Loucy (cell line): ENCODE measurements at regions not wholly inside any gene's neighbourhood (a gene's known extent, or its start where the extent isn't known, plus 50 kb on each side); places are given as distances from the start of the nearest gene placed in this dataset.

Experiments
- H2AFZ ChIP-seq: fragments of 200-600 bp; sonication (generic); 2 replicates; pipeline ENCODE4 v1.6.0; 2016; ENCODE audit warnings: antibody characterized with exemption, mild to moderate bottlenecking, low read length, moderate library complexity
- H3F3A ChIP-seq: fragments of 200-600 bp; 2 replicates; pipeline ENCODE4 v1.6.0; 2016; ENCODE audit warnings: antibody characterized with exemption, low read depth, mild to moderate bottlenecking
- H3K27me3 ChIP-seq: fragments of 200-600 bp; sonication (generic); 2 replicates; pipeline ENCODE4 v1.6.1; 2014; ENCODE audit warnings: low read length, mild to moderate bottlenecking; ENCODE audit not compliant: insufficient read depth, poor library complexity, severe bottlenecking
- H3K36me3 ChIP-seq: fragments of 200-600 bp; sonication (generic); 2 replicates; pipeline ENCODE4 v1.6.1; 2016; ENCODE audit warnings: low read length; ENCODE audit not compliant: insufficient read depth
- H3K4me1 ChIP-seq: fragments of 200-600 bp; sonication (generic); 2 replicates; pipeline ENCODE4 v1.5.1; 2014; ENCODE audit warnings: low read length, mild to moderate bottlenecking; ENCODE audit not compliant: insufficient read depth, poor library complexity, severe bottlenecking
- H3K4me2 ChIP-seq: fragments of 200-600 bp; sonication (generic); 2 replicates; pipeline ENCODE4 v1.6.0; 2014; ENCODE audit warnings: antibody characterized with exemption, low read length, low read depth, mild to moderate bottlenecking; ENCODE audit not compliant: poor library complexity, severe bottlenecking
- H3K4me3 ChIP-seq: fragments of 200-600 bp; sonication (generic); 2 replicates; pipeline ENCODE4 v1.5.1; 2014; ENCODE audit warnings: low read length, mild to moderate bottlenecking, mixed read lengths; ENCODE audit not compliant: poor library complexity, severe bottlenecking
- H3K79me2 ChIP-seq: fragments of 200-600 bp; sonication (generic); 2 replicates; pipeline ENCODE4 v1.6.1; 2014; ENCODE audit warnings: low read length; ENCODE audit not compliant: insufficient read depth
- H3K9ac ChIP-seq: fragments of 200-600 bp; sonication (generic); 2 replicates; pipeline ENCODE4 v1.6.0; 2014; ENCODE audit warnings: mild to moderate bottlenecking, low read depth, low read length, moderate library complexity; ENCODE audit not compliant: poor library complexity, severe bottlenecking
- H3K9me2 ChIP-seq: fragments of 200-600 bp; sonication (generic); replicated peaks from 2 replicates; pipeline ENCODE4 v1.6.1; 2016; ENCODE audit warnings: low read depth, low read length, mixed read lengths
- H3K9me3 ChIP-seq: fragments of 200-600 bp; sonication (generic); 2 replicates; pipeline ENCODE4 v1.6.1; 2014; ENCODE audit warnings: mild to moderate bottlenecking, antibody characterized with exemption, low read length, low read depth; ENCODE audit not compliant: insufficient read depth
- H4K20me1 ChIP-seq: fragments of 200-600 bp; sonication (generic); 2 replicates; pipeline ENCODE4 v1.6.0; 2014; ENCODE audit warnings: antibody characterized with exemption, low read length, mild to moderate bottlenecking; ENCODE audit not compliant: insufficient read depth, poor library complexity, severe bottlenecking
- EZH2phosphoT487 ChIP-seq: fragments of 200-600 bp; IDR thresholded peaks from 2 replicates; pipeline ENCODE4 v1.6.1; 2018; ENCODE audit warnings: antibody characterized with exemption, mild to moderate bottlenecking, moderate library complexity, borderline replicate concordance
- TF ChIP-seq, protein P1 (sequence below): fragments of 200-600 bp; sonication (generic); conservative IDR thresholded peaks from 2 replicates; pipeline ENCODE4 v1.5.1; 2014; ENCODE audit warnings: mild to moderate bottlenecking, antibody characterized with exemption, low read length

DNA sequence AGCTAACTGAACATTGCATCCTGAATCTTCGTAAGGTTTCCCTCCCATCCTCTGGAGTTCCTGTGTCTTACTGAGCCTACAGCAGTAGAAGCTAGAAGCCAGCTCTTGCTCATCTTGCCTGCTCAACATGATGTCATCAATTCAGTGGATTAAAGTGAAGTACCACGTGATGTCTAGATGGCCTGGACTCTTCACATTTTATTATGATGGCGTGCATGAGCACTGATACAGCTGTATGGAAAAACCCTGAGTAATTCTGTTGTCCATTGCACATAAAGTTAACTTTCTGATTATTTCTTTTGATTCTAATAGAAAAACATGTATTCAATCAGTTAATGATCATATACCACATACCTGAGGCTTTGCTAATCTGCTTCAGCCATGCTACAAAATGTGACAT, 2387.7 kb upstream of the TENM3 start:
- no peak for TF ChIP-seq EZH2phosphoT487
- TF ChIP-seq, protein P1, sequence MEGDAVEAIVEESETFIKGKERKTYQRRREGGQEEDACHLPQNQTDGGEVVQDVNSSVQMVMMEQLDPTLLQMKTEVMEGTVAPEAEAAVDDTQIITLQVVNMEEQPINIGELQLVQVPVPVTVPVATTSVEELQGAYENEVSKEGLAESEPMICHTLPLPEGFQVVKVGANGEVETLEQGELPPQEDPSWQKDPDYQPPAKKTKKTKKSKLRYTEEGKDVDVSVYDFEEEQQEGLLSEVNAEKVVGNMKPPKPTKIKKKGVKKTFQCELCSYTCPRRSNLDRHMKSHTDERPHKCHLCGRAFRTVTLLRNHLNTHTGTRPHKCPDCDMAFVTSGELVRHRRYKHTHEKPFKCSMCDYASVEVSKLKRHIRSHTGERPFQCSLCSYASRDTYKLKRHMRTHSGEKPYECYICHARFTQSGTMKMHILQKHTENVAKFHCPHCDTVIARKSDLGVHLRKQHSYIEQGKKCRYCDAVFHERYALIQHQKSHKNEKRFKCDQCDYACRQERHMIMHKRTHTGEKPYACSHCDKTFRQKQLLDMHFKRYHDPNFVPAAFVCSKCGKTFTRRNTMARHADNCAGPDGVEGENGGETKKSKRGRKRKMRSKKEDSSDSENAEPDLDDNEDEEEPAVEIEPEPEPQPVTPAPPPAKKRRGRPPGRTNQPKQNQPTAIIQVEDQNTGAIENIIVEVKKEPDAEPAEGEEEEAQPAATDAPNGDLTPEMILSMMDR, result no peak
- Histone ChIP-seq H3K9me2 (no peaks in the 10 kb centered on the region), H3K27me3 (no peaks in the 10 kb centered on the region), H3K79me2 (no peaks in the 10 kb centered on the region), H3F3A (no peaks in the 10 kb centered on the region), H3K4me2 (no peak overlapping the region), H3K36me3 (no peaks in the 10 kb centered on the region), H3K9me3 (no peaks in the 10 kb centered on the region), H3K9ac (no peak overlapping the region), H2AFZ (no peak overlapping the region), H3K4me3 (no peak overlapping the region), H4K20me1 (no peaks in the 10 kb centered on the region), H3K4me1 (no peaks in the 10 kb centered on the region)

DNA sequence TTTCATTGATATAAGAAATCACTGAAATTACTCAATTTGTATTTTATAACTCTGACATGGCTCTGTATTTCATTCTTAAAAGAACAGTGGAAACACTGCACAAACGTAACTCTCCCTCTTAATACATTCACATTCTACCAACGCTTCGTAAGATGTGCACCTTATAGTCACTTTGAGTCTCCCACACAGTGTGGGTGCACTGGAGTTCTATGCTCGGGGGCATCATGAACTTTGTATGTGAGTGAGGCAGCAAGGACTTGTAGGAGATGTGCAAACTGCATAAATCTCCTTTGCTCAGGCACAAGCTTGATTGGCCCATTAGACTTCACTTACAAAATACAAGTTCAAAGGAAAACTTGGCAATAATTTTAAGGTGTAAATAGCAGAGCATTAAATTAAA, 2385.0 kb upstream of the TENM3 start:
- no peaks in the 10 kb centered on the region for H3K27me3 ChIP-seq
- H3K36me3 ChIP-seq, result no peaks in the 10 kb centered on the region
- H3K9me3 ChIP-seq, result no peaks in the 10 kb centered on the region
- H3K9me2 ChIP-seq, result no peaks in the 10 kb centered on the region
- no peaks in the 10 kb centered on the region for H3K79me2 ChIP-seq
- H4K20me1 ChIP-seq, result no peaks in the 10 kb centered on the region
- TF ChIP-seq, protein P1, result no peak
- TF ChIP-seq EZH2phosphoT487, result no peak
- H3K4me2 ChIP-seq, result no peak overlapping the region
- no peak overlapping the region for H3K9ac ChIP-seq
- H3F3A ChIP-seq, result no peaks in the 10 kb centered on the region
- no peak overlapping the region for H2AFZ ChIP-seq
- H3K4me3 ChIP-seq, result no peak overlapping the region
- no peaks in the 10 kb centered on the region for H3K4me1 ChIP-seq

DNA sequence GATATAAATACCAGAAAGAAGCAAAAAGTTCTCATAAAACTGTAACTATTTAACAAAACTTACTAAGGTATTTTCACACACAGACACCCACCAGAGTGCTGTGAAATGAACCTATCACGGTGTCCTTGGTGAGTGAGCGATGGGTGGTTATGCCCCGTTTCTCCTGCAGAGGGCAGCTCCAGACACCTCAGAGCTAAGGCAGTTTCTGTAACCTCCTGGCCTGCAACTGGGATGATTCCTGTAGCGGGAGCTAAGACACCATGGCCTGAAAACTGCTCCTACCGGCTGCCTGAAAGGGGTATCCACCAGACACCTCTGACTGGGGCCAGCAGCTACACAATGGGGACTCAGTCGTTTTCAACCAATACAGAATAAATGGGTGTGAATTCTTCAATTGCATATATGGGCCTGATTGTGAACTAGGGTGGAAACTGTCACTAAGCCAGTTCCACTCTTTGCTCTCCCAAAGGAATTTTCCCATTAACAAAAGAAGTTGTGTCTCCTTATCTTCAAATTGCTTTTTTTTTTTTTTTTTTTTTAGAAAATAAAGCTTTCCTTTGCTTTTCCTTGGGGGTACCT, 2375.8 kb upstream of the TENM3 start:
- H3K79me2 ChIP-seq, result no peaks in the 10 kb centered on the region
- H3K4me2 ChIP-seq, result no peak overlapping the region
- no peaks in the 10 kb centered on the region for H3K36me3 ChIP-seq
- no peaks in the 10 kb centered on the region for H3K4me1 ChIP-seq
- H3K27me3 ChIP-seq, result no peaks in the 10 kb centered on the region
- H3K9me2 ChIP-seq, result no peaks in the 10 kb centered on the region
- no peak overlapping the region for H3K4me3 ChIP-seq
- TF ChIP-seq EZH2phosphoT487, result no peak
- TF ChIP-seq, protein P1, result peak; percentile 83
- H3F3A ChIP-seq, result no peaks in the 10 kb centered on the region
- H3K9me3 ChIP-seq, result no peaks in the 10 kb centered on the region
- no peak overlapping the region for H3K9ac ChIP-seq
- H2AFZ ChIP-seq, result no peak overlapping the region
- no peaks in the 10 kb centered on the region for H4K20me1 ChIP-seq
